Liver (tissue), 3 donors: ENCODE measurements at regions not wholly inside any gene's neighbourhood (a gene's known extent, or its start where the extent isn't known, plus 50 kb on each side); places are given as distances from the start of the nearest gene placed in this dataset.

Experiments
- CTCF ChIP-seq: fragments of 150-350 bp; IDR thresholded peaks from 2 replicates; pipeline ENCODE4 v1.5.1; 2017; ENCODE audit warnings: improper control_type of control experiment, low read depth, low read length; ENCODE audit not compliant: missing input control
- EGR1 ChIP-seq, 2 donors: IDR thresholded peaks; 2 replicates each; pipeline ENCODE4 v1.6.1; 2016 to 2018; ENCODE audit warnings: antibody characterized with exemption in 2 of 2, low read depth in 2 of 2
- GABPA ChIP-seq, 2 donors: IDR thresholded peaks in 1 of 2; conservative IDR thresholded peaks in 1 of 2; 2 replicates each; pipeline ENCODE4 v1.6.1; 2016; ENCODE audit warnings: antibody characterized with exemption in 2 of 2, mild to moderate bottlenecking in 1 of 2, moderate library complexity in 1 of 2
- HNF4G ChIP-seq: IDR thresholded peaks from 2 replicates; pipeline ENCODE4 v1.6.1; 2016; ENCODE audit warnings: antibody characterized with exemption
- JUND ChIP-seq, 2 donors: IDR thresholded peaks; 2 replicates each; pipeline ENCODE4 v1.6.1; 2016; ENCODE audit warnings: antibody characterized with exemption in 2 of 2
- MAX ChIP-seq: IDR thresholded peaks from 2 replicates; pipeline ENCODE4 v1.6.1; 2016; ENCODE audit warnings: antibody characterized with exemption
- RAD21 ChIP-seq, 2 donors: IDR thresholded peaks; 2 replicates each; pipeline ENCODE4 v1.6.1; 2016; ENCODE audit warnings: antibody characterized with exemption in 2 of 2, mild to moderate bottlenecking in 2 of 2
- TAF1 ChIP-seq: conservative IDR thresholded peaks from 2 replicates; pipeline ENCODE4 v1.6.1; 2016; ENCODE audit warnings: antibody characterized with exemption, mild to moderate bottlenecking
- YY1 ChIP-seq: IDR thresholded peaks from 2 replicates; pipeline ENCODE4 v1.6.1; 2016; ENCODE audit warnings: antibody characterized with exemption, mild to moderate bottlenecking
- donor health status: healthy.
- donor health status: healthy.

DNA sequence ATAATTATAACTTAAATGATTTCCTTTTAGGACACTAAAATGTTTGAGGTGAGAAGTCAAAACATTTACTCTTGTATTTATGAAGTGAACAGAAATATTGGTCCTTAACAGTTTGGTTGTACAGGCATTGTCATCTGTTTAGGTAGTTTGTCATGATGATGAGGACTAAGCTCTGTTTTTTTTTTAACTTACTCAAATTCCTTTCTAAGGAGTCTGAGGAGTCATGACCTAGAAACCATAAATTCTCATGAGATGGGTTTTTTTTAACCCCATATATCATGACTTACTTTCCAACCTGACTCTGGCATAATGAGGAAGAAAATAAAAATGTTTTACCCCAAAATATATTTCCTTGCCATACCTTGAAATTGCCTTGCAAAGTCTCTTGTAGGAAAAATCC lies 1176.2 kb downstream of the SUCLG1 start:
- TF ChIP-seq CTCF (no peak), YY1 (no peak), RAD21 (IDR thresholded peaks at IDR 0.05) (no peak), JUND (IDR thresholded peaks at IDR 0.05) (no peak), MAX (no peak), GABPA (IDR thresholded peaks at IDR 0.05 in 1 of 2, conservative IDR thresholded peaks at IDR 0.05 in 1 of 2) (no peak), TAF1 (no peak), EGR1 (IDR thresholded peaks at IDR 0.05; ENCODE audit: low read depth in 2 of 2) (no peak), HNF4G (no peak)
